CD4-positive, alpha-beta T cell treated with Interferon gamma for 1 hour (primary cell): ENCODE measurements at regions not wholly inside any gene's neighbourhood (a gene's known extent, or its start where the extent isn't known, plus 50 kb on each side); places are given as distances from the start of the nearest gene placed in this dataset.
"Not testable (repeated sequence)": the region's sequence is repeated elsewhere in the genome, so short reads cannot be mapped to it uniquely, and the experiment has no call there.

Experiments used
- DNase-seq: peaks from one replicate; pipeline ENCODE4 v3.0.0-alpha.2; 2020

DNA sequence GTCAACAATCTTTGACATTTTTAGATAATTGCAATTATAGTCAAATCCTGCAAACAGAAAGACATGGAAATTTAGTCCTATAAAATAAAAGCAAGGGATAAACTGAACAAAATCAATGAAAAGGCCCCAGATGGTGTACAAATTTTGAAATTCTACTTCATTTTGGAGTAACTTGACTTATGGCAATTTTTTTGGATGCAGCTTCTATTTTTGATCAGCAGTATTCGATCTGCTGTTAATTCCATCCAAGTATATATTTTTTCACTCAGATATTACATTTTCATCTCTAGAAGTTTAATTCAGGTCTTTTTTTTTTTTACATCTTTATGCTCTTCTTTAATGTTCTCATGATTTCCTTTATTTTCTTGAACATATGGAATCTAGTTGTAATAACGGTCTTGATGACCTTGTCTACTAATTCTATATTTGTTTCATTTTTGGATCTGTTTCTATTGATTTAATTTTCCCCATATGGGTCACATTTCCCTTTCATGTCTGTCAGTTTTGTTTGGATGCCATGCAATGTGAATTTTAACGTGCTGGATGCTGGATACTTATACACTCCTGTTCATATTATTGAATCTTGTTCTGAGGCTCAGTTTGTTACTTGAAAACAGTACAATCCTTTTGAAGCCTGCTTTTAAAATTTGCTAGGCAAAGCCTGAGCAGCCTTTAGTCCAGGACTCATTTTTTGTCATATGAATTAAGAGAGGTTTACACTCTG is 164.3 kb upstream of the FAM3C start:
- no peak for DNase-seq

DNA sequence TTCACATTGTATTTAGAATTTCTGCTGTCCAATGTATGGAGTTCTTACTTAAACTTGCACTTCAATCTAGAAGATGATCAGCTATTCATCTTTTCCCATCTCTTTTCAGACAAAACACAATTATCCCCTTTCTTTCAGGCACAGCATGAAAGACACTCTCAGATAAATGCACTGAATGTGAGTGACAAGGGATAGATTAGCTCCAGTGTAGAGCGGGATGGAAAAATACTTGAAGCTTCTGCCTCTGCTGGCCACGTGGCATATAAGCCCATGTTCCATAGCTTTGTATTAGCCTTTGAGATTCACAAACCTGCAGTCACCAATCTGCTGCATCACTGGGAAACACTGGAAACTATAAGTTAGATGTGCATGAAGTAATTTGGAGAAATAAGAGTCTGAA is 162.2 kb upstream of the FAM3C start:
- DNase-seq: no peak

DNA sequence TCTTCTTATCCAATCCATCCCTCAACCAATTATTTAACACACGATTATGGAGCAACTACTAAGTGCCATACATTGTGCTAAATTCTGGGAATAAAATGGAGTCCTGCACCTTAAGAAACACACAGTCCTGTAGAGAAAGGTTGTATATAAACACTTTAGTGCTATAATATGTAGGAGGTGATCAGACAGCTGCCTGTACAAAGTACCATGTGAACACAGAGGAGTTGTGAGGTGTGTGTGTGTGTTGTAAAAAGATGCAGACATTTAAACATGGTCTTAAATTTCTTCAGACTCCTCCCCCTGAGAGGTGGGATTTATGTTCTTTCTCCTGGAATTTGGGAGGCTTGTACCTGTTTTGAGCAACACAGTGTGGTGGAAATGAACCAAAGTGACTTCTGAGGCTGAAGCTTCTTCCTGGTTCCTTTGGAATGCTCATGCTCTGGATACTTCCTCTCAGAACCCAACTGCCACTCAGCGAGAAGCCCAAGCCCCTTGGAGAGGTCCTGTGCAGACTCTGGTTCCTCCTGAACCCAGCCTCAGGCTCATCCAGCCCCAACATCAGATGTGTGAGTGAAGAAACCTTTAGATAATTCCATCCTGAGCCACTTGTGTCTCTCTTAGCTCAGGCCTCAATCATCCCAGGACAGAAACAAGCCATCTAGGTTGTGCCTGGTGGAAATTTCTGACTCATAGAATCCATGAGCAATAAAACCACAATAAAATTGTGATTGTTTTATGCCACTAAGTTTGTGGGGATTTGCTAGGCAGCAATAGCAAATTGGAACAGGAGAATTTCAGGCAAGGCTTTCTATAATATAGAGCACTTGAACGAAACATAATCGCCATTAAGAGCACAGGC is 161.2 kb upstream of the FAM3C start:
- DNase-seq: no peak

DNA sequence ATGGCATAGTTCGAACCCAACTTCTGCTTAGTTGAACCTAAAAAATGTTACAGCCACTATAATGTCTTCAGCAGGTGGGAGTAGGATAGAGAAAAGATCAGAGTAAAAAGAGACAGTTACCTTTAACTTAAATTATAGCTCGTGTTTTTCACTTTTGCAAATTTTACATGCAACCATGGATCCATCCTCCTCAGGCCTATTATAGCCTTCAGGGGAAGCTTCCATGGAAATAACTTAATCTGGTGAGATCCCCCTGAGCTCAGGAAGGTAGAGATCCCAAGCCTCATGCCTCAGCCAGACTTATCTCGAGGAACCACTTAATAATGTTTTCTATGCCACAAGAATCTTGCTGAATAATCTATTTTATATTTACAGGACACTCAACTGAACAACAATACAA is 159.4 kb upstream of the FAM3C start:
- no peak for DNase-seq

DNA sequence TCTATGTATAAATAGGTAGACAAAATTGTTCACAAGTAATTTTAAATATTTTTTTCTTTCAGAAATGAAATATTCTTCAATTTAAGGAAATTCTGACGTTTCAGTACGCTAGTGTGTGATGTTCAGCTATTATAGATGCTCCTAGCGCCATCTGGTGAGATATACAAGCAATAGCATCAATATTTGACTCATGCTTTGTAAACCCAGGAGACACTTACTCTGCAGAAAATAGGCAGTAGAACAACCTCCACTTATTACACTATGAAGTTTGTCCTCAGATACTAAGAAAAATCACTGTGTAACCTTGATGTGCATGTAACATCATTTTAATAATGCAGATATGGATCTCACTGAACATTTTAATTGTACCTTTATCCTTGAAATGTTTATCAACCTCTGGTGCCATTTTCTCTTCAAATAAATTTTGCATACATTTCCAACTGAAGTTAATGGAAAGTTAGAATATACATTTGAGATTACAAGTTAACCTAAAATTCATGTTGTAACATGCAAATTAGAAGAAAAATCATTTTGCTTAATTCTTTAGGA is 151.5 kb upstream of the FAM3C start:
- no peak for DNase-seq

DNA sequence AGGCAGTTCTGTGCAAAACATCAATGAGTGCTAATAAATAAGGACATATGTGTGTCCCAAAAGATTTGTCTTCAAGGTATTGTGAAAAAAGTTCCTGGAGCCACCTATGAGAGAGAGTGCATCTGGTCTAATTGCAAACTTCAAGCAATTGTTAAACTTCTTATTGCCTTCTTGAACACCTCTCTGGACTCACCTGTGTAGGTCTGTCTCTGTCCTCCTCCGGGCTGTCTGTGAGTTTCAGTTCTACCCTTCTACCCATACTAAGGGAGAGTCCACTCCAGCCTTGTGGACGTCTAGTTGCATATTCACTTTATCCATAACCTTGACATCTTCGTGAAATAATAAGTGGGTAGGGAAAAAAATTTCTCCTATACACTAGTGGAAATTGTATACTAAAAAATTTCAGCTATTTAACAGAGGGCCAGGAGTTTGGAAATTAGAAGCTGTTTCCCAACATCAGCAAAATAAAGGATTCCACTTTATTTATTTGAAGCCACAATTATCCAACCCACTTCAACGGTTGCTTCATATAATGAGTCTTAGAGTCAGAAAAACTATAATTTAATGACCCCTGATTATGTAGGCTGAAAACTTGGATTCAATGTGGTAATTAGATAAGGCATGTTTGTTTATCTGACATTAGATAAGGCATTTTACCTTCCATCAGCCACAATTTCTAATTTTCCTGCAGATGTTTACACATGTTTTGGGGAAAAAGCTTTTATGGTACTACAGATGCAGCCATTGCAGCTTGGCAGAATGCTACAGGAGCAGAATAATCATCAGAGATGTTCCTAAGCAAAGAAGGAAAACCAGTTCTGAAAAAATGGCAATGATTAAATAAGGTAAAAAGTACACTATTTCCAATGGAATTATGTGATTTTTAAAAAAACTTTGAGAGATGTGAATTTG is 150.8 kb upstream of the FAM3C start:
- no peak for DNase-seq

DNA sequence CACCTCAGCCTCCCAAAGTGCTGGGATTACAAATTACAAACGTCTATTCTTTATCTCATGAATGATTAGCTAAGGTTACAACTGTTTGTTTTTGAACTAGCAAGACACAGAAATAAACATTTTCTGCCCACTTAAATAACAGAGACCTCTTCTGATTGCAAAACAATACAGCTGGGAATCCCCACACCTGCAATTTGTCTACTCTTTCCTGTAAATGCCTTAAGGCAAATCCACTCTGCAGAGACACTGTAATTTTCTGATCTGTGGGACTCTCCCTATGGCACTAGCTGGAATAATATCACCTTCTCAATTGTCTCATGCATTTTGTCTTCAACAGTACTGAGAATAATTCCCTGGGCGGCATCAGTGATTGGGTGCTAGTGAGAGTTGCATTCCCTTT is 149.3 kb upstream of the FAM3C start:
- no peak for DNase-seq

DNA sequence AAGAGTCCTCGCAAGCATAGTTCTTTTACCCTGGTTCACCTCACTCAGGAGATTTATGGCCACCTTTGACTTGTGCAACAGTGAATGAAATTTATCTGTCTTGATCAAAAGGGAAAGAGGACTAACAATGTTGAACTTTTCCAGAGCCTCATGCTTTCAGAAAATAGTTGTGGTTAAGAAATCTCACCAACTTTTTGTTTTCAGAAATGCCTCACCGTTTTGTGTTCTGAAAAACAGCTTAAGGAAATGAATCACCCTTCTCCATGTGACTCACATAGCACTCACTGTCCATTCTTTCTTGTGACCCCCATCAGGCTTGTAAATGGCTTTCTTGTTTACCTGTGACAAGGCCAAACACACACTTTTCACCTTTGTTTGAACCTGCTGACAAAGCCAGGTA is 148.6 kb upstream of the FAM3C start:
- no peak for DNase-seq

DNA sequence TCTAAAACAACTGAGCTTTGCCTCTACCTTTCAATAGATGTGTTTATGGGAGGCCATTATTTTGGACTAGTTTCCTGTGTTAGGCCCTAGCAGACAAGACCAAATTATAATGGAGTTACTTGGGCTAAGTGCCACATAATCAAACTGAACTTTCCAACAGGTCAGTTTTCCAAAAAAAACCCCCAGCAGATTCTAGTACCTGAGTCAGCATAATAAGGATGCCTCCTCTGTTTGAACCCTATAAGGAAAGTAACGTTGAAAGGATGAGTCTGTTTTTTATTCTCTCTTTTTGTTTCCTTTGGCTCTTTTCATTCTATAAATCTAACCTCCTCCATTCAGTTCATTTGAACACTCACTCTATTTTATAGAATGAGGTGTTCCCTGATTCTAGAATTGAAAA is 148.1 kb upstream of the FAM3C start:
- DNase-seq: no peak

DNA sequence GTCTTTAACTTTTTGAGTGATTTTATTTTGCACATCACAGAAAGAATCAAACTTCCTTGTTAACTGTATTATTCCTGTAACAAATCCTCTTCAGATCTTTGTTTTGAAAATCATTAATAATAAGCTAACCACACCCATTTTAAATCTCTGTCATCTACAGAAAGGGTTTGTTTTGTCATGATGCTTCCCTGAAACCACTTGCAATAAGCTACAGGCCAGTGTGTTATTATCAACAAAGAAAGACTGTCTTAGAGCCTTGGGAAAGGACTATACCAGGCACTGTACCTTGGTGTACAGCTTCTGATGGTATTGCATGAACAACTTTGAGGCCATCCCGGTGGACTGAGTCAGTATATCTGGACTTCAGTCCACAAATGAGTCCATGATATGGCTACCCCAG is 145.3 kb upstream of the FAM3C start:
- no peak for DNase-seq

DNA sequence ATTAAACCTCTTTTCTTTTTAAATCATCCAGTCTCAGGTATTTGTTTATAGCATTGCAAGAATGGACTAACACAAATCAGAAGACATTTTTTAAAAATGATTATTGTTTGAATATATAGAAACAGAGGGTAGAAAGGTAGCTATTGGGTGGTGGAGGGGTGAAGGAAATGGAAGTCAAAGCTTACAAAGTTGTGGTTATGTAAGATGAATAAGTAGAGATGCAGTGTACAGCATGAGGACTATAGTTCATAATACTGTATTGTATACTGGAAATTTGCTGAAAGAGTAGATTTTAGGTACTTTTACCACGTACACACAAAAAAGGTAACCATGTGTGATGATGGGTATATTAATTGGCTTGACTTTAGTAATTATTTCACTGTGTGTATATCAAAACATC is 144.0 kb upstream of the FAM3C start:
- no peak for DNase-seq

DNA sequence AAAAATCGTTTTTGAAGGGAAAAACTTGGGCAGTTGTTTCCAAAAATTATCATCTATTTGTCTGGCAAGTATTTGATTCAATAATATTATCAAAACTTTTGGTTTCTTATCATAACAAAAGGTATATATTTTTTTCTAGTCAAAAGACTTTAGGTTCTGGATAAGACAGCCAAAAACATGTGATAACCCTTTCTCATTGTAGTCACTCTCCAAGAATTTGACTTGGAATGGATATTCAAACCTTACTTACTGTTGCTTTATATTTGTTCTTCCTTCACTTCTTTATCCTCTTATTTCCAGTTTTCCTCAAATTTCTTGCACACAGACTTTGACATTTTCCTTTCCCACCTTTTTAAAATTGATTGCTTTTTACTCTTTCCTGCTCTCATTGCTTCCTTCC is 140.9 kb upstream of the FAM3C start:
- no peak for DNase-seq

DNA sequence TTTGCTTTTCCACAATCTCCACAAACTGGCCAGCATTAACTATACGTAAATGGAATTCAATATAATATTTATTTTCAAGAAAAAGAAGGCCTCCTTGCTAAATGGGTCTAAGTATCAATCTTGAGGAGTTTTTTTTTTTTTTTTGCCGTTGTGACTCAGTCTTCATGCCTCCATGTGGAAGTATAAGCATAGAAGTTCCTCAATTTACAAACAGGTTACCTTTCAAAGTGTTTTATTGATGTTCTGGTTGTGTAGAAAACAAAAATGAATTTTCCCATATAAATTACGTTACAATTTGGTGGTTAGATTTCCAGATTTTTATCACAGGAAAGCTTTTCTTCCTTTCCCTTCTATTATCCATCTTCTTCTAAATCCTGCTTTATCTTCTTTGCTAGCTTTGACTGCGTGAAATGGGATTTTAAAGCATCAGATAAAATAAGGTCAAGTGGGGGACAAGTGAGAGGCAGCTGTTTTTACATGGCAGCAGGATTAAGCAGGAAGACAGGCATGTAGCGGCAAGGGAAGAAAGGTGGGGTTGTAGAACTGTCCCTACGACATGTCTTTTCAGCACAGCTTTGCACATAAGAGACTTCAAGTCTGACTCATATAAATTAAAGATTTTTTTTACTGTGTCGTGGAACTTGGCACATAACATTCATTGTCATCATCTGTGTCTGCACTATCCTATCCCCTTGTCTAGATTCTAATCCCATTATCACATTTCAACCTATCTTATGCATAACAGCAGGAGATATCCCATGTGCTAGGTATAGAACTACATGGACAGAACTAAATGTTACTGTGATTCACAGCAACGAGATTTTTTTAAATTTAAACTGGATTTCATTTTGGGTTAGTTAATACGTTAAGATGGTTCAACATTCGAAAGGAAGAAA is 135.3 kb upstream of the FAM3C start:
- no peak for DNase-seq

DNA sequence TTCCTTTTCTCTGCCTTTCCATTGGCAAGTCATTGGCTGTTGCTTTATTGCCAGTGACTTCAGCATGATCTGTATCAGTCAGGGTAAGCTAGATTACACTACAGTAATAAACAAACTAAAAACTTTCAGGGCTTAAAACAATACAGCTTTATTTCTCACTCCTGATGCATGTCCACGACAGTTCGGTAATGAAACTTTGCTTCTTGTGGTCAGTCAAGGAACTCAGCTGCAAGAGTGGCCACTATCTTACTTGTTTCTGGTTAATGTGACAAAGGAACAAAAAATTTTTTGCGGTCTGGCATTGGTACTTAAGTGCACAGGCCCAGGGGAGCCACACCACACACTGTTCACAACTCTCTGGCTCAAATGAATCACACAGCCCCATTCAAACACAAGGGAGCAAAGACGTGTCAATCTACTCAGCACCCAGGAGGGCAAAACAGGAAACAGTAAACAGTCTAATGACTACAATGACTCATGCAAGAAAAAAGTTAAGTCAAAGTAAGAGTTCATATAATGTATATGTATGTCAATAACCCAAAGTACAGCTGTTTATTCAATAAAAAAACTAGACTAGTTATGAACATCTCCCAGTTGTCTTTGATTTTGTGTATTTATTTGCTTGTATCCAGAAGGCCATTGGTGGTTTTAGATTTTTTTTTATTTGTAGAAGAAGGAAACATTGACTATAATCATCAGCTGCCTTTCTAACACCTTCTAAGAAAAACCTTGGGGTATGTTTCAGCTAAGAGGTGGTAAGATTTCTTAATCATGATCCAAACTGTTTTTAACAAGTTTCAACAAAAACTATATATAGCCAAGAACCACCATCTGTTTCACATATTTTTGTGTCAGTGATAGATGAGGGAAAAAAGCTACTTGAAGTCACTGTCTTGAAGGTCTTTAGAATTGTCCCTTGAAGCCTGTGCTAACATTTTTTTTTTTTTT is 134.4 kb upstream of the FAM3C start:
- DNase-seq: peak; percentile 42

DNA sequence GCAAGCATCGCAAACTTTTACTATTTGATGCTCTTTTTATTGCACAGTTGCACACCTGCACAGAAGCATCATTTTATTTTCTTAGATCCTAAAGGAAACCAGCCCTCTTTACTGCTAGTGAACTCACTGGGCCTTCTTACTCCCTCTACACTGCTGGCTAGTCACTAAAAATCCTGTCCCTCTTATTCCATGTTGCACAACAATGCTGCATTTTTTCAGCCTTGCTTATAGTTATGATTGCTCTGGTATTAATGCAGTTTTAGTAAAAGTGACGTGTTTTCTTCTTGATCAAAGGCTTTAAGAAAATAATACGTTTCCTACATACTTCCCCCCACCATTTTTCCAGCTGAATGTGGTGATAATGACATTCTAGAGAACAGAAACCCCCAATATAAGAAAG is 132.9 kb upstream of the FAM3C start:
- no peak for DNase-seq

DNA sequence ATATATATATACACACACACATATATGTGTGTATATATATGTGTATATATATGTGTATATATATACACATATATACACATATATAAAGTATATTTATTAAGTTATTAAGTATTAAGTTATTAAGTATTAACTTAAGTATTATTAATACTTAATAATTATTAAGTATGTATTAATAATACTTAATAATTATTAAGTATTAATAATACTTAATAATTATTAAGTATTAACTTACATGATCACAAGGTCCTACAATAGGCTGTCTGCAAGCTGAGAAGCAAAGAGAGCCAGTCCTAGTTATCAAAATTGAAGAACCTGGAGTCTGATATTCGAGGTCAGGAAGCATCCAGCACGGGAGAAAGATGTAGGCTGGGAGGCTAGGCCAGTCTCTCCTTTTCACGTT is 130.1 kb upstream of the FAM3C start:
- not testable (repeated sequence) for DNase-seq

DNA sequence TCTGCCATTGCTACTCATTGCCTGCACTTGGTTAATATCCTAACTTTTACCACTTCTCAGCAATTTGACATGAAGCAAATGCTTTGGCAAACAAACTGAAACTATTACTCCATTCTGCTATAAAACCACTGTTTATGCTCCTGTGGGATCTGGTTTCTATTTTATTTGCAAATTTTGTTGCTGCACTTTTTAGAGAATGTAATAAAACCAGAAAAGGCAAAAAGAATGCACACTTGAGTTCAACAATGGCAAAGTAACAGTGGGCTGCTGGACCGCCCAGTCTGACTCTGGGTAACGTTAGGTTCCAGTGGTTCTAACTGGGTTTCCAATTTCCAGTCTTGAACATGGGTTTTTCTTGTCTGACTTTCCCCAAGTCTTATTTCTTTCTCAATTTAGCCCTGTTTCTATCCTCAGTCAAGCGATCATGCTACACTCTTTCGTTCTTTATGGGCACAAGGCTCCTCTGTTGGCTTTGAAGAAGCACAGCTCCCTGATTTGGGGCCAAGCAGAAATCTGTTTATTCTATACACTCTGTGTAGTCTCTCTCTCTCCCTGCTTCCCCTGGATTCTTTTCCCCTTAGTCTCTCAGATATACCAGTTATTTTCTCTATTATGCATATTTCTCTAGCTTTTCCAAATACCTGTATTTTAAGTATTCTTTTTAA is 129.2 kb upstream of the FAM3C start:
- no peak for DNase-seq

DNA sequence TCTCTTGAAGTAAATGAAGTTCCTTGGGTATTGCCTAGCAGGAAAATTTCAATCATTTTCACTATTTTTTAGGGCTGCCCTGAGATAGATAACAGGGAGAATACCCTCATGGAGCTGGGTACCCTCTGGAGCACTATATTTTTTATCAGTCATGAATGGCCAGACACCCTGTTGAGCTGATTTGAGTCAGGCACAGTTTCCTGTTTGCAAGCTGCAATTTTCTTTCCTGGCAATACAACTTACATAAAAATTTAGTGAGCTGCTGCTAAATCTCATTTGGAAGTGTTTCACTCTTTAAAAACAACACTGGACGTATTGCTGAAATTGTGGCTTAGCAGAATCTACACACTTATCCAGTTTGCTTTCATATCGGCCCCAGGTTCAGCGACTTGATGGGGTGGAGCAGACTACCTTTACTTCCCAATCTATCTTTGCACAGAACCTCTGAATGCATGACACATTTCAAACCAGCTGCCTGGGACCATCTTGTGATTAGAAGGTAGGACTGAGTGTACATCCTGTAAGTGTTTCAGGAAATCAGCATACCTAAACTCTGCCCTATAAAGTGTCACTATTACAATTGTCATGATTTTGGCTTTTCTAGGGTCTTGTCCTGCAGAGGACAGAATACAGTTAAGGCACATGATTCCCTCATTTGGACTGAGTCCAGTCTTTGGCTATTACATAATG is 125.7 kb upstream of the FAM3C start:
- DNase-seq: no peak

DNA sequence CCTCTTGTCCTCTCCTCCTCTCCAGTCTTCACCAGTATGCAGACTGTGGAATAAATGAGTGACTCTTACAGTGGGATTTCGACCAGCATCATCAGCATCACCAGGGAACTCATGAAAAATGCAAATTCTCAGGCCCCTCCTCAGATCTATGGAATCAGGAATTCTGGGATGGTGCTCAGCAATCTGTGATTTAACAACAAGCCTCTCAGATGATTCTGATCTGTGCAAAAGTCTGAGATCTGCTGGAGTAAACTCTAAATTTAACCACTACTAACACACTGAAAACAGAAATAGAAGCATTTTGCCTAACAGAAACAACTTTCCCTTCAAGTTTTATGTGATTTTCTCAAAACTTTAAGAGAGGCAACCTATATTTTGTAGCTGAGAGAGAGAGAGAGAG is 124.8 kb upstream of the FAM3C start:
- DNase-seq: no peak
